SH-SY5Y (cell line): ENCODE measurements at regions not wholly inside any gene's neighbourhood (a gene's known extent, or its start where the extent isn't known, plus 50 kb on each side); places are given as distances from the start of the nearest gene placed in this dataset.

Experiments
- GATA2 ChIP-seq: IDR thresholded peaks from 2 replicates; pipeline ENCODE4 v1.6.1; 2011; ENCODE audit warnings: mild to moderate bottlenecking, low read depth, low read length
- GATA3 ChIP-seq: IDR thresholded peaks from 2 replicates; pipeline ENCODE4 v1.6.1; 2011; ENCODE audit warnings: low read depth, mild to moderate bottlenecking, low read length, moderate library complexity

GRCh38 chr15:62459875-62460274 lies 294.8 kb upstream of the C2CD4B start:
- TF ChIP-seq GATA3 (no peak), GATA2 (no peak)
